Natural killer cell (primary cell): ENCODE measurements at regions not wholly inside any gene's neighbourhood (a gene's known extent, or its start where the extent isn't known, plus 50 kb on each side); places are given as distances from the start of the nearest gene placed in this dataset.

Source experiments
- ATAC-seq, 3 donors: fragments of 150-1000 bp in 2 of 3; fragments of 200-7000 bp in 1 of 3; cut with Tn5 transposase; 1 replicate in 1 of 3; 2 replicates in 2 of 3; pipeline ENCODE4 v1.10.0; 2021; ENCODE audit warnings: mild to moderate bottlenecking in 2 of 3, moderate library complexity in 2 of 3
- DNase-seq, 2 donors: peaks; one replicate each; pipeline versions ENCODE4 v3.0.0 to v3.0.0-alpha.2; 2013 to 2021; ENCODE audit warnings: mixed read lengths in 1 of 2
- H3K27ac ChIP-seq: one replicate; pipeline ENCODE4 v1.5.1; 2013; ENCODE audit warnings: mild to moderate bottlenecking, low read length
- H3K27me3 ChIP-seq: one replicate; pipeline ENCODE4 v1.6.1; 2013; ENCODE audit warnings: low read length; ENCODE audit not compliant: control insufficient read depth, insufficient read depth
- H3K36me3 ChIP-seq: one replicate; pipeline ENCODE4 v1.6.1; 2013; ENCODE audit warnings: low read length; ENCODE audit not compliant: control insufficient read depth, insufficient read depth
- H3K4me1 ChIP-seq: one replicate; pipeline ENCODE4 v1.6.1; 2013; ENCODE audit warnings: low read length; ENCODE audit not compliant: control insufficient read depth, insufficient read depth
- H3K4me3 ChIP-seq: one replicate; pipeline ENCODE4 v1.5.1; 2013; ENCODE audit warnings: low read length
- H3K9me3 ChIP-seq: one replicate; pipeline ENCODE4 v1.6.1; 2013; ENCODE audit warnings: low read length; ENCODE audit not compliant: control insufficient read depth, insufficient read depth
- H3K27ac Mint-ChIP-seq, 2 donors: one replicate each; pipeline ENCODE4 v1.8.0; 2022; ENCODE audit warnings: mild to moderate bottlenecking in 2 of 2, mixed read lengths in 2 of 2, moderate library complexity in 1 of 2
- H3K27me3 Mint-ChIP-seq, 2 donors: one replicate each; pipeline ENCODE4 v1.8.0; 2022; ENCODE audit warnings: low read depth in 2 of 2, mixed read lengths in 2 of 2
- H3K36me3 Mint-ChIP-seq: one replicate; pipeline ENCODE4 v1.8.0; 2022; ENCODE audit warnings: mixed read lengths
- H3K4me1 Mint-ChIP-seq, 2 donors: one replicate each; pipeline ENCODE4 v1.8.0; 2022; ENCODE audit warnings: mixed read lengths in 2 of 2
- H3K4me3 Mint-ChIP-seq: one replicate; pipeline ENCODE4 v1.8.0; 2022; ENCODE audit warnings: mild to moderate bottlenecking, moderate library complexity, mixed read lengths
- H3K9me3 Mint-ChIP-seq, 2 donors: one replicate each; pipeline ENCODE4 v1.8.0; 2022; ENCODE audit warnings: mixed read lengths in 2 of 2
- WGBS: methylation state at CpG from one replicate; pipeline ENCODE4 v1.1.7; 2013; ENCODE audit warnings: missing lambda C conversion rate; ENCODE audit not compliant: insufficient coverage; 5-methylcytosine and 5-hydroxymethylcytosine counted together
- intact Hi-C: fragments of 100-400 bp; cut with micrococcal nuclease; formaldehyde crosslinking; loops from one replicate; pipeline ENCODE4 v1.14.2; 2022
- TF ChIP-seq, protein P1 (sequence below): fragments of 200-600 bp; IDR thresholded peaks from one replicate; pipeline ENCODE4 v1.8.0; 2022; ENCODE audit warnings: antibody characterized with exemption

DNA sequence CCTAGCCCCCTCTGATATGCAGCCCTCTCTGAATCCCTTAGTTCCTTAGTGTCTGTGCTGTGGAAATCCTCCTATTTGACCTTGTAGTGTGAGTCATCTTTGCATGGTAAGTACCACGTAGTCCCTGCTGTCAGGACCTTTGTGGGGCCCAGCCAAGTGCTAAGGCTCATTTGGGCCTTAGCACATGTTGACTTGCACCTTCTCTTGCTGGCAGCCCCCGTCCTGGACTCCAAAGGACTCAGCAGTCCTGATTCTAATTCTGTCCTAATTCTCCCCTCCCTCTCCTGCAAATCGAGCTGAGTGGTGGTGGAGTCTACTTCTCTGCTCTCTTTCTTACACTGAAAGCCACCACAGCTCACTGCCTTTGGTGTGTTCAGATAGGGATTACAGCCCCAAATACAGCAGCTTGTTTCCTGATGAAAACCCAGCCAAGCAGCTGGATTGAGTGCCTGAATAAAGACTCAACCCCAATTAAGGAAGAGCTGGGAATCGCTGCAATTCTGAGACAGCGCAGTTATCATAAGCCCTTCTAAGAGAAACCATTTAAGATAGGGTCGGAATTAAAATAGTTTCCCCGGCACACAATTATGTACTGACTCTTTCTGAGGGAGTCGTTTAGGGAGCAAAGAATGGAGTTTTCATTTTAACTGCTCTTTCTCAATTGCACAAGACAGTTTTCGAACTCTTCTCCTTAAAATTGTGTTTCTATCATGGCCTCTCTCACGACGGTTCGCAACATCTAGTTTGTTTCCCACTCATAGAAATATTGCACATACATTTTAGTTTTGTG is 215.6 kb upstream of the TNP1 start:
- intact Hi-C loops = no loop called here
- Histone ChIP-seq H3K27me3 (no peaks in the 10 kb centered on the region), H3K27ac (no peak overlapping the region), H3K36me3 (no peaks in the 10 kb centered on the region), H3K9me3 (no peaks in the 10 kb centered on the region), H3K4me3 (no peak overlapping the region), H3K4me1 (no peaks in the 10 kb centered on the region)
- H3K27ac Mint-ChIP-seq = no peak overlapping the region
- H3K4me1 Mint-ChIP-seq = no peaks in the 10 kb centered on the region
- 84% methylated on average over 8 of the region's 12 CpGs for WGBS
- no peak for ATAC-seq
- TF ChIP-seq, protein P1, sequence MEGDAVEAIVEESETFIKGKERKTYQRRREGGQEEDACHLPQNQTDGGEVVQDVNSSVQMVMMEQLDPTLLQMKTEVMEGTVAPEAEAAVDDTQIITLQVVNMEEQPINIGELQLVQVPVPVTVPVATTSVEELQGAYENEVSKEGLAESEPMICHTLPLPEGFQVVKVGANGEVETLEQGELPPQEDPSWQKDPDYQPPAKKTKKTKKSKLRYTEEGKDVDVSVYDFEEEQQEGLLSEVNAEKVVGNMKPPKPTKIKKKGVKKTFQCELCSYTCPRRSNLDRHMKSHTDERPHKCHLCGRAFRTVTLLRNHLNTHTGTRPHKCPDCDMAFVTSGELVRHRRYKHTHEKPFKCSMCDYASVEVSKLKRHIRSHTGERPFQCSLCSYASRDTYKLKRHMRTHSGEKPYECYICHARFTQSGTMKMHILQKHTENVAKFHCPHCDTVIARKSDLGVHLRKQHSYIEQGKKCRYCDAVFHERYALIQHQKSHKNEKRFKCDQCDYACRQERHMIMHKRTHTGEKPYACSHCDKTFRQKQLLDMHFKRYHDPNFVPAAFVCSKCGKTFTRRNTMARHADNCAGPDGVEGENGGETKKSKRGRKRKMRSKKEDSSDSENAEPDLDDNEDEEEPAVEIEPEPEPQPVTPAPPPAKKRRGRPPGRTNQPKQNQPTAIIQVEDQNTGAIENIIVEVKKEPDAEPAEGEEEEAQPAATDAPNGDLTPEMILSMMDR = no peak
- DNase-seq = no peak
- H3K27me3 Mint-ChIP-seq = peaks cover 3 to 8% of the 10 kb centered on the region in 2 donors
- no peaks in the 10 kb centered on the region for H3K9me3 Mint-ChIP-seq
- no peak overlapping the region for H3K4me3 Mint-ChIP-seq
- H3K36me3 Mint-ChIP-seq = no peaks in the 10 kb centered on the region

DNA sequence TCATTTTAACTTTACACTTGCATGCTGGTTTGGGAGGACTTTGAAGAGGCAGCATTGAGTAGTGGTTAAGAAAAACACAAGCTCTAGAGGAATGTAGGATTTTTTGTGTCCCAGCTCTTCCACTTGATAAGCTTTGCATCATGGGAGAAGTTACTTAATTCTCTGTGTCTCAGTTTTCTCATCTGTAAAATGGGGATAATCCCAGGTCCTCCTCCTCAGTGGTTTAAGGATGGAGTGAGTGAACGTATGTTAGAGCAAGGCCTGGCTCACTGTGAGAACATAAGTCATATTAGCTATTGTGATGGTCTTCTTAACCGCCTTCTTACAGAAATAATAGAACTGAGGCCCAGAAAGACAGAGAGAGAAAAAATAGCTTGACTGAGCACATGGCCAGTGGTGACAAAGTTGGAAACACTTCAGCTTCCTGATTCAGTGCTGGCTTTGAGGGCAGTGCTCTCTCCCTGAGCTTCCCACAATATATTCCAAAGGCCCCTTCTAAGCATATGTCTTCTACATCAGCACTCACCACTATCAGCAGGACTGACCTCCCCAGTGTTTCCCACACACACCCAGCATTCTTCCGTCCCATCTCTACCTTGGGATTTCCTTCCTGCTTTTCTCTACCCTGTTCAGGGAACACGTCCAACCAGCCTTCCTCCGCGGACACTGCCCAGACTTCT is 214.9 kb upstream of the TNP1 start:
- no peaks in the 10 kb centered on the region for H3K36me3 ChIP-seq
- Mint-ChIP-seq H3K27ac (no peak overlapping the region), H3K4me1 (no peaks in the 10 kb centered on the region)

DNA sequence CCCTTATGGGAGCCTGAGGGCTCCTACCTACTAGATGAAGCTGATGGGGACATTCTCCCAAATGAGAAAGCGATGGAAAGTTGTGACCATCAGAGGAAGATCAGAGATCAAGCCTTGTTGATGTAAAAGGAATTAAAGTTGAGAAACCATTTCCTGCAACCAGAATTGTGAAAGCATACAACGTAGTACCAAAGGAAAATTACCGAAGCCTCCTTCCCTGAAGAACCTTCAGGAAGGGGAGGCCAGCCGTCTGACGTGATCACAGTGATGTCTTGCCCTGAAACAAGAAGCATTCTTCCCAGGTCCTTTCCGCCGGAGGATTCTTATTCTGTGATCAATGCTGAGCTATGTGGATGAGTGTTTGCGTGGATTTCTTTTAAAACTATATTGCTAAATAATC is 211.6 kb upstream of the TNP1 start:
- H3K27me3 Mint-ChIP-seq = peaks cover 0 to 4% of the 10 kb centered on the region in 2 donors
- H3K9me3 Mint-ChIP-seq = no peaks in the 10 kb centered on the region
- no peak for ATAC-seq
- peaks cover 10% of the 10 kb centered on the region for H3K9me3 ChIP-seq
- no peaks in the 10 kb centered on the region for H3K4me1 Mint-ChIP-seq
- DNase-seq = no peak
- H3K36me3 ChIP-seq = no peaks in the 10 kb centered on the region
- TF ChIP-seq, protein P1 = no peak
- H3K27me3 ChIP-seq = no peaks in the 10 kb centered on the region
- WGBS = 88% methylated on average over 7 of the region's 8 CpGs
- H3K4me1 ChIP-seq = no peaks in the 10 kb centered on the region
- H3K4me3 Mint-ChIP-seq = no peak overlapping the region
- no peak overlapping the region for H3K27ac Mint-ChIP-seq
- intact Hi-C loops = no loop called here
- no peaks in the 10 kb centered on the region for H3K36me3 Mint-ChIP-seq
- no peak overlapping the region for H3K27ac ChIP-seq
- no peak overlapping the region for H3K4me3 ChIP-seq

More for the DNA sequence above, 214.9 kb upstream of the TNP1 start:
- no peaks in the 10 kb centered on the region for H3K27me3 ChIP-seq
- H3K27ac ChIP-seq = no peak overlapping the region
- Mint-ChIP-seq H3K4me3 (no peak overlapping the region), H3K27me3 (peaks cover 3 to 8% of the 10 kb centered on the region in 2 donors), H3K9me3 (no peaks in the 10 kb centered on the region), H3K36me3 (no peaks in the 10 kb centered on the region)
- H3K4me3 ChIP-seq = no peak overlapping the region
- DNase-seq (no peak), ATAC-seq (no peak)
- TF ChIP-seq, protein P1 = no peak
- 93% methylated on average over 6 of the region's 6 CpGs for WGBS
- H3K4me1 ChIP-seq = no peaks in the 10 kb centered on the region
- H3K9me3 ChIP-seq = no peaks in the 10 kb centered on the region
- intact Hi-C loops = no loop called here
